Bronchial epithelial cell (primary cell): ENCODE measurements at regions not wholly inside any gene's neighbourhood (a gene's known extent, or its start where the extent isn't known, plus 50 kb on each side); places are given as distances from the start of the nearest gene placed in this dataset.
A peak's percentile ranks its signal among the peaks of the same experiment; 100 is the strongest.

ENCODE experiments used
- DNase-seq: peaks from one replicate; pipeline ENCODE4 v3.0.0-alpha.2; 2010; ENCODE audit warnings: low read depth
- FAIRE-seq: peaks from 2 replicates; lab custom pipeline; 2011; peaks lifted over from hg19 to GRCh38; lab: Jason Lieb, UNC
- H3K27me3 ChIP-seq: 2 replicates; pipeline ENCODE4 v1.5.1; 2011; ENCODE audit warnings: low read length; ENCODE audit not compliant: control insufficient read depth, insufficient read depth
- H3K36me3 ChIP-seq: 2 replicates; pipeline ENCODE4 v1.5.1; 2011; ENCODE audit warnings: low read length; ENCODE audit not compliant: control insufficient read depth, insufficient read depth
- H3K4me3 ChIP-seq: 2 replicates; pipeline ENCODE4 v1.5.1; 2011; ENCODE audit warnings: mild to moderate bottlenecking, low read depth, low read length, control low read depth
- TF ChIP-seq, protein P1 (sequence below): IDR thresholded peaks from 2 replicates; pipeline ENCODE4 v1.5.1; 2011; ENCODE audit warnings: mild to moderate bottlenecking, moderate library complexity, low read length, control low read depth, inconsistent platforms; ENCODE audit not compliant: insufficient read depth, severe bottlenecking

GRCh38 chr2:176536439-176537133 is 267.3 kb downstream of the MTX2 start:
- FAIRE-seq: no peak
- no peak overlapping the region for H3K4me3 ChIP-seq
- peak; percentile 69 for DNase-seq
- TF ChIP-seq, protein P1, sequence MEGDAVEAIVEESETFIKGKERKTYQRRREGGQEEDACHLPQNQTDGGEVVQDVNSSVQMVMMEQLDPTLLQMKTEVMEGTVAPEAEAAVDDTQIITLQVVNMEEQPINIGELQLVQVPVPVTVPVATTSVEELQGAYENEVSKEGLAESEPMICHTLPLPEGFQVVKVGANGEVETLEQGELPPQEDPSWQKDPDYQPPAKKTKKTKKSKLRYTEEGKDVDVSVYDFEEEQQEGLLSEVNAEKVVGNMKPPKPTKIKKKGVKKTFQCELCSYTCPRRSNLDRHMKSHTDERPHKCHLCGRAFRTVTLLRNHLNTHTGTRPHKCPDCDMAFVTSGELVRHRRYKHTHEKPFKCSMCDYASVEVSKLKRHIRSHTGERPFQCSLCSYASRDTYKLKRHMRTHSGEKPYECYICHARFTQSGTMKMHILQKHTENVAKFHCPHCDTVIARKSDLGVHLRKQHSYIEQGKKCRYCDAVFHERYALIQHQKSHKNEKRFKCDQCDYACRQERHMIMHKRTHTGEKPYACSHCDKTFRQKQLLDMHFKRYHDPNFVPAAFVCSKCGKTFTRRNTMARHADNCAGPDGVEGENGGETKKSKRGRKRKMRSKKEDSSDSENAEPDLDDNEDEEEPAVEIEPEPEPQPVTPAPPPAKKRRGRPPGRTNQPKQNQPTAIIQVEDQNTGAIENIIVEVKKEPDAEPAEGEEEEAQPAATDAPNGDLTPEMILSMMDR: no peak
- no peaks in the 10 kb centered on the region for H3K27me3 ChIP-seq
- no peaks in the 10 kb centered on the region for H3K36me3 ChIP-seq

DNA sequence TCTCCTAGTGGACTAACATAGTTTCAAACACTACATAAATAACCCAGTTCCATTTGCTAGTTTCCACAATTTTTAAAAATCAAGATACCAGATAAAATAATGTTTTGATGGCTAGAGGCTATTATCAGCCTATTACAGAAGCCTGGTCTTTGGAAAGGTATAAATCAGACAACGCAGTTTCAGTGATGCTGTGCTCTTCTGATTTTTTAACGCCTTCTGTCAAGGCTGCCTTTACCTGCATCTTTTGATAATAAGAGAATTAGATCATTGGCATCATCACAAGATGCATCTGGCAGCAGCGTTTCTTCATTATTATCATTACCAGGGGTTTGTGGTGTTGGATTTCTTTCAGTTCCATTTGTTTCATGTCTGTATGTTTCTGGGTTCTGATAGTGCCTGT is 268.7 kb downstream of the MTX2 start:
- no peak for DNase-seq
- Histone ChIP-seq H3K36me3 (no peaks in the 10 kb centered on the region), H3K27me3 (no peaks in the 10 kb centered on the region), H3K4me3 (no peak overlapping the region)
- TF ChIP-seq, protein P1: no peak
- FAIRE-seq: no peak

DNA sequence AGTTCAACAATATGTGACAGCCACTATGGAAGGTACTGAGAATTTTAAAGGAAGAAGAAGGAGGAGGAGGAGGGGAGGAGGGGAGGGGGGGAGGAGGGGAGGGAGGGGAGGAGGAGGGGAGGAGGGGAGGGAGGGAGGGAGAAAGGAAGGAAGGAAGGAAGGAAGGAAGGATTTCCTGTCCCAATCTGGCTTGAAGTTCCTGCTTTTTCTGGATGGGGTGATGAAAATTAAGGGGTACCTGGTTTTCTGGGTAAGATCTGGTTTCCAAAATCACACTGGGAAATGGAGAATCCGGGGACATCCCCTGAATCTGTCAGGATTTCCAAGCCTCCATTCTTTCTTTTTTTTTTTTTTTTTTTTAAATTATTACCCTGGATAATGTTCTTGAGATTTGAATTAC is 271.8 kb downstream of the MTX2 start:
- FAIRE-seq: no peak
- no peaks in the 10 kb centered on the region for H3K36me3 ChIP-seq
- no peak for DNase-seq
- no peak overlapping the region for H3K4me3 ChIP-seq
- H3K27me3 ChIP-seq: peaks cover 2% of the 10 kb centered on the region
- TF ChIP-seq, protein P1: no peak

GRCh38 chr2:176542476-176542875 is 273.2 kb downstream of the MTX2 start:
- TF ChIP-seq, protein P1: no peak
- FAIRE-seq: no peak

DNA sequence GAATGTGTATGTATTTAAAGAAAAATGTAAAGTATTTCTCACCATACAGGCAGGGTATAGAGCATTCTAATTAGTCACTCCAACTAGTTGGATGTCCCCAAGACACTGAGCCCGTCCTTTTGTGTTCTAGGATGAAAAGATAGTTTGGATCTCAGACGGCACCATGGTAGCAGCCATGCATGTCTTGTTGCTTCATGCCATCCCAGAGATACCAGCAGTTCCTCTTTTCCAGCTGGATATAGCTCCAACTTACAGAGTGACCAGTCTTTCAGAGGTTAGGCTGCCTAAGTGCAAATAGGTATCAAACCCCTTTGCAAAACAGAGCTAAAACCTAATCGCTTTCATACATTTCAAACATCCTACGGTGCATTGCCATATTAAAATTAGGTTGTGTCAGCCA is 275.3 kb downstream of the MTX2 start:
- DNase-seq (no peak), FAIRE-seq (no peak)
- TF ChIP-seq, protein P1: no peak

More at GRCh38 chr2:176542476-176542875, 273.2 kb downstream of the MTX2 start:
- Histone ChIP-seq H3K27me3 (peaks cover 2% of the 10 kb centered on the region), H3K36me3 (no peaks in the 10 kb centered on the region), H3K4me3 (no peak overlapping the region)
- no peak for DNase-seq

More for the DNA sequence above, 275.3 kb downstream of the MTX2 start:
- H3K27me3 ChIP-seq: peaks cover 2% of the 10 kb centered on the region
- H3K36me3 ChIP-seq: no peaks in the 10 kb centered on the region
- no peak overlapping the region for H3K4me3 ChIP-seq
